Activated gamma-delta T cell treated with Interleukin-2 at 50 U/mL for 16 hours (primary cell): ENCODE measurements at regions not wholly inside any gene's neighbourhood (a gene's known extent, or its start where the extent isn't known, plus 50 kb on each side); places are given as distances from the start of the nearest gene placed in this dataset.
"Not testable (repeated sequence)": the region's sequence is repeated elsewhere in the genome, so short reads cannot be mapped to it uniquely, and the experiment has no call there.

ENCODE experiments used
- DNase-seq: peaks from one replicate; pipeline ENCODE4 v3.0.0-alpha.2; 2020

DNA sequence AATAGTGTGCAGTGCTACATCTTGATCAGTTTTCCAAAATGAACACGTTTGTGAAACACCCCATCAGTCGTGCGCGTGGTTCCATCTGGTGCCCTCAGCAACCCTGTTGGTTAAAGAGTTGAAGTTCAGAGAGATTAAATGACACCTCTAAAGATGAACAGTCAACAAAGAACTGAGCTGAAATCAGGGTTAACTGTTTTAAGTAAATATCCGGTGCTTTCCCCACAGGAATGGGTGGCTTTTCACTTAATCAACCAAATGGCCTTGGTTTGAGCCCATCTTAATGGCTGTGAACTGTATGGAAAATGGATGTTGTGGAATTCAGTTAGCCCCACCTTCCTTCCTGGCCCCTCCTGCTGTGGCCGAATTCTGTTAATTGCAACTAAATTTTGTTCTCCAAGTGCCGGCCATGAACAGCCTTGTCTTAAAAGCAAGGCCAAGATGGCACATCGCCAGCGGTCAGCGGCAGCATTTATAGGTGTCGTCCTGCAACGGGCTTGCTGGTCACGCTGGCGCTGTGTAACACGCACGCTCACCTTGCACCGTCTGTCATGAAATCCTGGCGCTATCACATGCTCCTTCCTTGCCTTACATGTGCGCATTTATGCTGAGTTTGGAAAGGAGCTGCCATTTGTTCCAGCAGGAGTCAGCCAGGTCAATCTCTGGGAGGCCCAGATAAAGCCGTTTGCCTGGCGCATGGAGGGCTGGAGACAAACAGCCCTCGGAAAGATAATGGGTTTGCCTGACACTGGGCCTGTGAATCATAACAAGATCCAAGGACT, 164.5 kb downstream of the ERMARD start:
- no peak for DNase-seq

- DNase-seq = not testable (repeated sequence)
These were observed 162.3 kb downstream of the ERMARD start for GRCh38 chr6:169913745-169914144.

GRCh38 chr6:169913096-169913638, 161.7 kb downstream of the ERMARD start:
- DNase-seq = no peak

- DNase-seq = no peak
These were observed 161.1 kb downstream of the ERMARD start for GRCh38 chr6:169912266-169913095.

GRCh38 chr6:169911264-169912263, 160.1 kb downstream of the ERMARD start:
- DNase-seq = no peak

- DNase-seq = no peak
These were observed 157.7 kb downstream of the ERMARD start for GRCh38 chr6:169909113-169909512.

DNA sequence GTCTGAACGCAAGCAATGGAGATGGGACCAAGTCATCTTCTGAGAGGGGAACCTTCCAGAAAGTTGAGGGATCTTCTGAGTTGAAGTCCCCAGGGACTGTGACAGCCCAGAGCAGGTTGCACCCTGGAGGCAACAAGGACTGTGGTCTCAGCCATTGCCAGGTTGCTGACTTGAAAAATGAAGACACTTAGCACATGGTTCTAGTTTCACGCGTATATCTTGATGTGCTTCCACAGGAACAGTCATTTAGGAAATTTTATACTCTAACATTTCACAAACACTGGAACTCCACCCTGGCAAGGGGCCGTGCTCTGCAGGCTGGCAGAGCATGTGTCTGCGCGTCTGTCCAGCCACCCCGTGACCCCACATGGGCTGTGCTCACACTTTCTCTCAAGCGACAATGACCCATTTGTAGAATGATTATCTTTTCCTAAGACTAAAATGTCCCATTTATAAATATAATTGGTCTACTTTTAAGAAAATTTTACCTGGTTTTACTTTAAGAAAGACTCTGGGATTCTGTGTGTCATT, 157.0 kb downstream of the ERMARD start:
- DNase-seq = no peak

DNA sequence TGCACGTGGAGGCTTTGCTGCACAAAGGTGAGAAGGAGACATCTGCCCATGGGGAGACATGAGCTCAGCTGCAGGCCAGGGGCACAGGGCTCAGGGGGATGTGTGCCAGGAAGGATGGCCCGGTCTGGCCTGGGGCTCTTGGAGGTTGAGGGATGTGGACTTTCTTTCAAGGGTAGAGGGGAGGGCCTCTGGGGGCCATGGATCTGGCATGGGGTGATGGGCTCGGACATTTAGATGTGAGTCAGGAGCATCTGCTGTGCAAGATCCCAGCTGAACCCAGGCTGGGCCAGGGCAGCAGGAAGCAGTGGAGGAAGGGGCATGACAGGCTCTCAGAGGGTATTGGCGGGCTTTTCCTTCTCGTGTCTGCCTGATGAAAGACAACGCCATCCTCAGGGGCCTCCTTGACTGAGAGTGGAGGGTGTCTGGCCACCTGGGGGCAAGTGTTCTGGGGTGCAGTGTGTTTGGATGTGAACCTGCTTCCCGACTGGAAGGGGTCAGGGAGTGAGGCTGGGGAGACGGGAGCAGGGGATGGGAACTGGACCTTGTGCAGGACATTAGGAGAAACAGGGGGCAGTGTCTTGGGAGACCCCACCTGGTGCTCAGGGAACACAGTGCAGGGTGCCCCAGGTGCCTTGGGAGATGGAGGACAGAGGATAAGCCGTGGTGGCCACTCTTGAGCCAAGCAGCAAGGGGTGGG, 156.1 kb downstream of the ERMARD start:
- no peak for DNase-seq

GRCh38 chr6:169906688-169907418, 155.4 kb downstream of the ERMARD start:
- no peak for DNase-seq

- no peak for DNase-seq
These were observed 154.7 kb downstream of the ERMARD start for GRCh38 chr6:169906004-169906687.

GRCh38 chr6:169905041-169905807, 153.8 kb downstream of the ERMARD start:
- no peak for DNase-seq

- no peak for DNase-seq
These were observed 152.9 kb downstream of the ERMARD start for GRCh38 chr6:169904051-169904922.

- DNase-seq = no peak
These were observed 151.7 kb downstream of the ERMARD start for GRCh38 chr6:169903122-169903521.

DNA sequence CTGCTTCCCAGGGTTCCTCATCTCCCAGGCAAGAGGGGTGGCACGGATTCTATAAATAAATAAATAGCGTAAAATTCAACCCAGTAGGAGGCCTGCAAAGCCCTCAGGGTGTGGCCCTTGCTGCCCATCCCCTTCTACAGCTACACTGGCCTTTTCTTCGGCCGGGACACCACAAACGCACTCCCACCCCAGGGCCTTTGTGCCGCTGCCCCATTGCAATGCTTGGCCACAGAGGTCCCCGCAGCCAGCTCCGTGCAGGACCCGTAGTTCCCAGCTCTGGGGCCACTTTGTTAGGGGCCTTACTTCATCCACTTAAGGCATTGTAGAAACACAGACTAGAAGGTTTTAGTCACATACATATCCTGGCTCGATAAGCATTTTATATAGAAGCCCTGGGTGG, 151.2 kb downstream of the ERMARD start:
- DNase-seq = no peak

DNA sequence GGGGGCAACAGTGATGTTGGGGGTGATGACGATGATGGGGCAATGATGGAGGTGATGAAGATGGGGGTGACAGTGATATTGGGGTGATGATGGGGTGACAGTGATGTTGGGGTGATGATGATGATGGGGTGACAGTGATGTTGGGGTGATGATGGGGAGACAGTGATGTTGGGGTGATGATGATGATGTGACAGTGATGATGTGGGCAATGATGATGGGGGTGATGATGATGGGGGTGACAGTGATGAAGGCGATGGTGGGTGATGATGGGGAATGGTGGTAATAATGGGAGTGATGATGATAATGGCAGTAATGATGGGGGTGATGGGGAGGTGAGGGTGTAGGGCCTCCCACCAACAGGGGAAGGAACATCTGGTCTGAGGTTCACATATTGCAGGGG, 150.6 kb downstream of the ERMARD start:
- DNase-seq = no peak

GRCh38 chr6:169899481-169900145, 148.2 kb downstream of the ERMARD start:
- no peak for DNase-seq

- no peak for DNase-seq
These were observed 147.5 kb downstream of the ERMARD start for GRCh38 chr6:169898788-169899480.
